ENCODE measurements at regions not wholly inside any gene's neighbourhood (a gene's known extent, or its start where the extent isn't known, plus 50 kb on each side); places are given as distances from the start of the nearest gene placed in this dataset.
A peak's percentile ranks its signal among the peaks of the same experiment; 100 is the strongest.

DNA sequence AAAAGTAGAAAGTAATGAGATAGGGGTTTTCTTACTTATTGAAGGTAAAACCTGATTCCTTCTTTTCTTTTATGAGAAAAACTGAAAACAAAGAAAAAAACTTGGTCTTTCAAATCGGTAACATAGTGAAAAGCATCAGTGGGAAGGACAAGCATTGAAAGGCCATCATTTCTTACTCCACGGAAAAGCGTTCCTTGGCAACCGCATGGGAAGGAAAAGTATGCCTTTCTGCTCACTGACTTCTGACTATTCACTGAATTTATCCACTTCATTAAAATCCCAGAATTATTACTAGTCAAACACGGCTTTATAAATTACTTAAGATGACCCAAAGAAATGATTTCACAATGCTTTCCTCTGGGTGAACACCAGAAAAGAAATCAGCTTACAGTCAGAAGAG lies 646.7 kb downstream of the TLL1 start:
- Histone ChIP-seq H3K4me1 (replicated peaks in 1 of 4; ENCODE audit: control insufficient read depth in 3 of 4, insufficient read depth in 4 of 4, low read length in 3 of 4) (no peaks in the 10 kb centered on the region), H3K27ac (ENCODE audit: low read depth, low read length) (no peak overlapping the region), H3K9ac (replicated peaks in 1 of 4; ENCODE audit: extremely low read depth in 1 of 4, low read depth in 3 of 4, low read length in 3 of 4) (no peak overlapping the region), H3K4ac (replicated peaks; ENCODE audit: insufficient read length, low read depth, low read length) (no peak overlapping the region), H2AFZ (ENCODE audit: low read length) (peak overlapping the region; percentile 7; the same call in 1 of the 2 replicates), H4K91ac (replicated peaks; ENCODE audit: insufficient read length, low read length) (no peak overlapping the region), H2BK12ac (ENCODE audit: low read depth, low read length) (no peak overlapping the region), H3K4me3 (ENCODE audit: extremely low read depth in 1 of 4, insufficient read depth in 2 of 4, low read depth in 3 of 4, low read length in 4 of 4) (no peak overlapping the region), H3K79me2 (ENCODE audit: control insufficient read depth in 1 of 2, insufficient read depth in 2 of 2, low read length in 2 of 2) (no peaks in the 10 kb centered on the region), H2AK5ac (ENCODE audit: low read depth, low read length) (no peak overlapping the region), H4K8ac (ENCODE audit: extremely low read depth, insufficient read depth, low read length) (no peak overlapping the region), H2BK15ac (ENCODE audit: low read length) (no peak overlapping the region), H3K36me3 (ENCODE audit: control insufficient read depth in 2 of 4, insufficient read depth in 4 of 4, low read length in 3 of 4) (no peaks in the 10 kb centered on the region), H2BK120ac (replicated peaks; ENCODE audit: low read depth, low read length) (no peak overlapping the region), H3K9me3 (ENCODE audit: insufficient read depth in 2 of 2, low read depth in 1 of 2, low read length in 1 of 2) (no peaks in the 10 kb centered on the region), H2BK5ac (ENCODE audit: low read depth, low read length) (no peak overlapping the region), H3K23me2 (ENCODE audit: low read depth, low read length) (no peaks in the 10 kb centered on the region), H3K4me2 (ENCODE audit: insufficient read depth in 1 of 2, low read depth in 2 of 2, low read length in 2 of 2) (no peak overlapping the region), H3K14ac (ENCODE audit: insufficient read length) (no peak overlapping the region), H4K5ac (ENCODE audit: insufficient read length, low read depth, low read length) (no peak overlapping the region), H2BK20ac (ENCODE audit: low read length) (no peak overlapping the region), H3K56ac (replicated peaks; ENCODE audit: insufficient read length, low read depth, low read length) (no peak overlapping the region), H3K23ac (ENCODE audit: insufficient read length) (no peak overlapping the region), H4K20me1 (replicated peaks in 1 of 2; ENCODE audit: control insufficient read depth in 1 of 2, insufficient read depth in 2 of 2, low read length in 2 of 2) (no peaks in the 10 kb centered on the region), H3K27me3 (replicated peaks in 1 of 4; ENCODE audit: control insufficient read depth in 3 of 4, extremely low read depth in 1 of 4, insufficient read depth in 3 of 4, low read length in 3 of 4) (no peaks in the 10 kb centered on the region), H3K18ac (ENCODE audit: extremely low read depth, low read length) (no peak overlapping the region), H3K79me1 (ENCODE audit: low read depth, low read length) (no peaks in the 10 kb centered on the region)
- 99% methylated on average over 5 of the region's 5 CpGs; no CpG with 5 or more reads in 1 of the 2 experiments for WGBS, 2 experiments (ENCODE audit: extremely low coverage in 1 of 2, insufficient coverage in 1 of 2, insufficient read length in 1 of 2, insufficient replicate concordance in 2 of 2, low coverage in 1 of 2, low lambda C conversion rate in 2 of 2, missing lambda C conversion rate in 1 of 2)
- no peak for FAIRE-seq
- TF ChIP-seq, protein P1, sequence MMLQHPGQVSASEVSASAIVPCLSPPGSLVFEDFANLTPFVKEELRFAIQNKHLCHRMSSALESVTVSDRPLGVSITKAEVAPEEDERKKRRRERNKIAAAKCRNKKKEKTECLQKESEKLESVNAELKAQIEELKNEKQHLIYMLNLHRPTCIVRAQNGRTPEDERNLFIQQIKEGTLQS (IDR thresholded peaks at IDR 0.05; ENCODE audit: insufficient read depth, low read depth, low read length): no peak
- no peak for TF ChIP-seq RFX5 (IDR thresholded peaks at IDR 0.05; ENCODE audit: borderline replicate concordance, low read depth, low read length)
- no peak for TF ChIP-seq CHD1 (IDR thresholded peaks at IDR 0.05; ENCODE audit: low read depth, low read length)
- DNase-seq (ENCODE audit: low read depth in 1 of 2, low spot score in 2 of 2): no peak
- ChIA-PET CTCF (ENCODE audit: partially characterized antibody) (no interaction called here), POLR2A (ENCODE audit: partially characterized antibody) (no interaction called here)
